Right kidney (tissue), 1 donor: ENCODE measurements at regions not wholly inside any gene's neighbourhood (a gene's known extent, or its start where the extent isn't known, plus 50 kb on each side); places are given as distances from the start of the nearest gene placed in this dataset.

ENCODE experiments used
- DNase-seq: peaks from one replicate; pipeline ENCODE4 v3.0.0-alpha.2; 2016

DNA sequence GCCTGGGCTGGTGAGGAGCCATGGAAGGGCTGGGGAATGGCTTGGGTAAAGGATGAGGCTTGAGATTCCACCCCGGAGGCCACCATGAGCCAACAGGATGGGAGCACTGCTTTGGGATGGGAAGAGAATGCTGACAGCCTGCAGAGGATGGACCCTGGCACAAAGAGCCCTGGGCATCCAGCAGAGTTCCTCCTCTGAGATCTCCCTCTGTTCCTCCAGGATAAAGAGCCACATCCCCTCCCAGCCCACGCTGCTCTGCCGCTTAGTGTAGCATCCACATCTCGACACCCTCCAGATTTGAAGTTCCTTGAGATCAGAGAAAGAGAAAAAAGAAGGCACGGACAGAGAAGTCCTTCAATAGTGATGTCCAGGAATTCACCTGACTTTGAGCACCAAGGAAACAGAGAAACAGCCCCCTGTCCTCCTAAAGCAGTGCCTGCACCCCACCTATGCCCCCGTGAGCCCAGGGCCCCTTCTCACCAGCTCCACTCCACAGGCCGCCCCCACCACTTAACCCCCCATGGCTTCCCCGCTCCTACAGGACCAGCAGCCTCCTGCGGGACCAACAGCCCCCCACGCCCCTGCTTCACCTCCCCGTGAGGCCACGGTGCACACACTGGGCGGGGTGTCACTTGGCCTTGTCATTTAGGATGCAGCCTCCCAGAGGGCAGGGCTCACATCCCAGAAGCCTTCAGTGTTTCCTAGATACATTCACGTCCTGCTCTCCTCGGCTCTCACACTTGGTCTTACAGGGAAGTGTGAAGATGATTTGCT is 180.5 kb downstream of the SHANK2 start:
- DNase-seq, result no peak

DNA sequence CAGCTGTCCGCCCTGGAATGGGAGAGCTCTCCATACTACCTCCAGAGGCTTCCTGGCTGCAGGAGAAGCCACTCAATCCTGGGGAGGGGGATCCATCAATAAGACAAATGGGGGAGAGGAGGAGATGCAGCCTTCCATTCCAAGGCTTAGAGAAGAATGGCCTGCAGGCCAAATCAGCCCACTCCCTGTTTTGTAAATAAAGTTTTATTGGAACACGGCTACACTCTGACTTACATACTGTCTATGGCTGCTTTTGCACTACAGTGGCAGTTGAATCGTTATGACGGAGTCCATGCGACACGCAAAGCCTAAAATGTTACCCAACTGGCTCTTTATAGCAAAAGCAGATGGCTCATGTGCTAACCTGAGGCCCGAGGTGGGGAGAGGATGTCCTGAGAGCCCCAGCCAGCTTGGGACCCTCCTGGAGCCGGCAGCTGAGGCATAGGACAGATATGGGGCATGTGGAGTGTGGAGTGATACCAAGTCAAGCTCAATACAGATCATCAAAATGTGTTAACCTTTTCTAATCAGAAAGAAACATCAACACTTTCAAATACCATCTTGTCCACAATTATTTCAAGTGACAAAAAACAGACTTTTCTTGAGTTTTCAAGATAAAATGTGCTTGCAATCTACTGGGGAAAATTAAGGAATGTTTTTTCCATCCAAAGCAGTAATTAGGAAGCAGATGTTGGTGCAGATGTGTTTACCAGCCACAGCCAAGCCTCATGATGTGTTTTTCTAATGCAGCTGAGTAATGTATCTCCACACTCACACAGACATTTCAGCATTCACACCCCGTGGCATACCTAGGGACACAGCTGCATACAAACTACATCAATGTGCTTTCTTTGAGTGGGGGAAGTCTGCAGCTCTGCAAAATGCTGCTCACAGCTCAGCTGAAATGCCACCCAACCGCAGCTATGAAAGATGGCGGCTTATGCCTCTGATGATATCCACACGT is 181.6 kb downstream of the SHANK2 start:
- DNase-seq, result no peak

DNA sequence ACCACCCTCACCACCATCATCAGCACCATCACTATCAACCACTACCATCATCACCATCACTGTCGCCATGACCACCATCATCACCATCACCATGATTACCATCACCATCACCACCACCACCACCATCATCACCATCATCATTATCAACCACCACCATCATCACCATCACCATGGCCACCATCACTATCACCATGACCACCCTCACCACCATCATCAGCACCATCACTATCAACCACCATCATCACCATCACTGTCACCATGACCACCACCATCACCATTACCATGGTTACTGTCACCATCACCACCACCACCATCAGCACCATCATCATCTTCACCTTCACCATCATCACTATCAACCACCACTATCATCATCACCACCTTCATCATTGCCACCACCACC is 183.4 kb downstream of the SHANK2 start:
- no peak for DNase-seq

DNA sequence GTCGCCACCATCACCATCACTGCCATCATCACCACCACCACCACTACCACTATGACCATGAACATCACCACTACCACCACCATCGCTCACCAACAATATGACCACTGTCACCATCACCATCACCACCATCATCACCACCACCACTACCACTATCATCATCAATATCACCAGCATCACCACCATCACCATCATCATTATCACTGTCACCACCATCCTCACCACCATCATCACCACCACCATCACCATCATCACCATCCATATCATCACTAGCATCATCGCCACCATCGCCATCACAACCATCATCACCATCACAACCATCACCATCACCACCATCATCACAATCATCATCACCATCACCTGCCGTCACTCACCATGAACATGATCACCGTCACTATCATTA is 184.6 kb downstream of the SHANK2 start:
- no peak for DNase-seq

DNA sequence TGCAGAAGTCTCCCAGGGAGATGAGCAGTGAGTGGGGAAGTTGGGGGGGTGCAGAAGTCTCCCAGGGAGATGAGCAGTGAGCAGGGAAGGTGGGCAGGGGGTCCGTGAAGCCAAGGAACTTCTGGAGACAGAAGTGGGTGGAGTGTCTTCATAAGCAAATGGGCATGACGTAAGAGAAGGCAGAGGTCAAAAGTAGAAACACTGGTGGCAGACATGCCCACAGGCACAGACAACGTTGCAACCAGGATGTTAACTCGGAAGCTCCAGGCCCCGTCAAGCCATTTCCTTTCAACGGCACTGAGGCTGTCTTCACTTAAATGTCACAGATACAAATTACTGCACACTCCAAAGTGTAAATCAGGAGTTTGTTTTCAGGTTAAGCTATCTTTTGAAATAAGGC is 186.1 kb downstream of the SHANK2 start:
- no peak for DNase-seq

DNA sequence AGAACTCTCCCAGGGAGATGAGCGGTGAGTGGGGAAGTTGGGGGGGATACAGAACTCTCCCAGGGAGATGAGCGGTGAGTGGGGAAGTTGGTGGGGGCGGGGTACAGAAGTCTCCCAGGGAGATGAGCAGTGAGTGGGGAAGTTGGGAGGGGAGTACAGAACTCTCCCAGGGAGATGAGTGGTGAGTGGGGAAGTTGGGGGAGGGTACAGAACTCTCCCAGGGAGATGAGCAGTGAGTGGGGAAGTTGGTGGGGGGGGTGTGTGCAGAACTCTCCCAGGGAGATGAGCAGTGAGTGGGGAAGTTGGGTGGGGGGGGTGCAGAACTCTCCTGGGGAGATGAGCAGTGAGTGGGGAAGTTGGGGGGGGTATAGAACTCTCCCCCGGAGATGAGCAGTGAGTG is 186.5 kb downstream of the SHANK2 start:
- no peak for DNase-seq

DNA sequence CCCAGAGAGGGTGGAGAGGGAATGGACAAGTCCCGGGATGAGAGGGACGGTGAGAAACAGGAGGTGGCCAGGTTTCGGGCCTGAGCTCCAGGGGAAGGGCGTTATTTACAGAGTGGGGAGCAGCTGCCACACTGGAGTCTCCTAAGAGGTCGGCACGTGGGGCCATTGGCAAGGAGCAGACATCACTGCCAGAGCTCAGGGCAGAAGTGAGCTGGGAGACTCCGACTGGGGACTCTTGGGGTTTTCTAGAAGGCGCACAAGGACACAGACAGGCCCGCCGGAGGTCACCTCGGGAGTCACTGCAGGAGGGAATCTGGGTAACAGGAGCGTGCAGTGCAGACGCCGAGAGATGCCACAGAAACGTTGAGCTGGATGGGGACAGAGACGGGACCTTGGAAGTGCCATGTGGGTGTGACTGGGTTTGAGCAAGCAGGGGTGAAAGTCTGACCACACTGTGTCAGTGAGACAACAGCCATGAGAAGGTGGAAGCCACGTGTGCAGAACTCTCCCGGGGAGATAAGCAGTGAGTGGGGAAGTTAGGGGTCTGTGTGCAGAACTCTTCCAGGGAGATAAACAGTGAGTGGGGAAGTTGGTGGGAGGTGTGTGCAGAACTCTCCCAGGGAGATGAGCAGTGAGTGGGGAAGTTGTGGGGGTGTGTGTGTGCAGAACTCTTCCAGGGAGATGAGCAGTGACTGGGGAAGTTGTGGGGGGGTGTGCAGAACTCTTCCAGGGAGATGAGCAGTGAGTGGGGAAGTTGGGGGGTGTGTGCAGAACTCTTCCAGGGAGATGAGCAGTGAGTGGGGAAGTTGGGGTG is 187.5 kb downstream of the SHANK2 start:
- no peak for DNase-seq

DNA sequence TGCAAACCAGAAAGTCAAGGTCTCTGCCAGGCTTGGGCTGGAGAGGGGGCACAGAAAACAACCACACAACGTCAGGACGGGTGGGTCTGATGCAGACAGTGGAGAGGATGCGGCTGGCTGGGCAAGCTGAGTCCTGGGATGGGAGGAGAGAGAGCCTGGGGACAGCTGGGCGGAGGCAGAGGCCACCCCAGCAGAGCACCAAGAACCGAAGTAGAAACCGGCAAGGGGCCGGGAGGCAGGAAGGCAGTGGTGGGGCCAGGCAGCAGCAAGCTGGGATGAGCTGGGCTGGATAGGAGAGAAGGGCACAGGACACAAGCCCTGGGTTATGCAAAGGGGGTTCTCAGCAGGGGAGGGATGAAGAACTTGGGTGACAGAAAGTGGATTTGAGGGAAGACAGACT is 188.2 kb downstream of the SHANK2 start:
- no peak for DNase-seq

DNA sequence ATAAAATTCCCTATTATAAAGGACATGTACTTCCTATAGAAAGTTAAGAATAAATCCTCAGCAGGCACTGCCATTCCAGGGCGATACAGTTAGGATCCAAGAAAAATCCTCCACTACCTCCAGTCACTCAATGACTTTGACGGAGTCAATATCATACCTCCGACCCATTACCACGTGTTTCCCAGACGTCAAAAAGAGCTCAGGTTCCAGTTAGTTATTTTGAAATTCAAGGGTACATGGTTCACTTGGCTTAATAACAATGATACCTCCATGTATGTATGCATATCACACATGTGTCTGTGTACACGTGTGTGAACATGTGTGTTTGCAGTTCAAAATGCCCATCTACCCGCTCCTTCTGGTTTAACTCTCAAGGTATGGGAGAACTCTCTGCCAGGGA is 189.2 kb downstream of the SHANK2 start:
- no peak for DNase-seq

DNA sequence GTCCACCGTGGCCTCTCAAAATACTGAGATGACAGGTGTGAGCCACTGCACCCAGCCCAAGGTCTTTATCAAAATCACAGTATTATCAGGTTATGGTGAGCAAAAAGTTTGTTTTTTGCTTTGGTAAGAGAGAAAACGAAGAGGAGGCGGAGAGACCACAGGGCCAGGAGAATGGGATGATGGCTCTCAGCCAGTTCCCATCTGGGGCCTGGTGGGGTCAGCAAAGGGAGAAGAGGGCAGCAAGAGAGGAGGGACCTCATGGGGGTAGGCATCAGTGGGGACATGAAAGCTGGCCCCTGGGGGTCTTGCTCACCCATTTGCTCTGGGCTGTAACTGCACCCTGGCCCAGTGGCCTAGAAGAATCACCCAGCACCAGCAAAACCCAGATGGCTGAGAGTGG is 190.2 kb downstream of the SHANK2 start:
- no peak for DNase-seq

DNA sequence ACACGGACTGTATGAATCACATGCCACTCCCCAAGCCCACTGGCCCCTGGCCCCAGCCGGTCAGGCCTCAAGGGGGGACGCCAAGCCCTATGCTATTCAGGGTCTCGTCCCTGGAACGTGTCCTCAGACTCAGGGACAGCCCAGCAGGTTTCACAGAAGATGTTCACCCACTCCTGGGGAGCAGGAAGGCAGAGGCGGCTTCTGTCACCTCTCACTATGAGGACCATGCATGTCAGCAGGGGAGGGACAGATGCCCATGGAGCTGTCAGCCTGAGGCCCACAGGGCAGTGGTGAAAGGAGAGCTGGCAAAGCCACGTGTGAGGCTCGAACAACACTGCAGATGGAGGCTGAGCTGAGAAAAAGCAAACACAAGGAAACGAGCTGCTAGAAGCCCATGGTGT is 192.0 kb downstream of the SHANK2 start:
- DNase-seq, result no peak

DNA sequence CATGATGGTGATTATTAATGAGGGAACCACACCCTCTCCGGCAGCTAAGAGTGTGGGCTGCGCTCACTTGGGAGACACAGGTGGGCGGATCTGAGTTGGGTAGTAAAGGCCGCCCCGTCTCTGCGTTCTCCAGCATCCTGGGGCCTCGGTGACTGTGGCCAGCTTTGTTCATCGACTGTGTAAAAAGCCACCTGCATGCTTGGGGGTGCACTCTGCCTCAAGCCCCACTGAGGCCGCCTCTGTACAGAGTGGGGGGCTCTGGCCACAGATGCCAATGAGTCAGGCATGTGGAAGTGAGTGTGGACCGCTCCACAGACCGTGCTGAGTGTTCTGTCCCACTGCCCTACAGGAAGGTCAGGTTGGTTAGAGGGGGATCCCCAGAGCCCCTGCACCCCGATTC is 192.7 kb downstream of the SHANK2 start:
- no peak for DNase-seq

DNA sequence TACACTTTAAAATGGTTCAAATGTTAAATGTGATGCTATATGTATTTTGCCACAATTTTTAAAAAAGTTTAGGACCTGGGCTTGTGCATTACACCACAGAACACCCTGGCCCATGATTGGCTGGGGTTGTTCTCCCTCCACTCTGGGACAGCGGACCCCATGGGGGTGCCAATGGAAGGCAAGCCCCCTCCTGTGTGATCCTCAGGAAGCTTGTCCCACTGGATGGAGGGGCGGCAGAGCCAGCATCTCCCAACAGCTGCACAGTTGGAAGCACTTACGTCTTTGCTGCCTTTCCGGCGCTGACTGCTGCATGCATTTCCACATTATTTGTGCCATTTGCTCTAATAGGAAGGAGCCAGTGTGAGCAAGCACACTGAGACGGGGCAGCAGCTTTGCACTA is 196.5 kb downstream of the SHANK2 start:
- no peak for DNase-seq
